ENCODE measurements at regions not wholly inside any gene's neighbourhood (a gene's known extent, or its start where the extent isn't known, plus 50 kb on each side); places are given as distances from the start of the nearest gene placed in this dataset.
"Not testable (repeated sequence)": the region's sequence is repeated elsewhere in the genome, so short reads cannot be mapped to it uniquely, and the experiment has no call there.

- TF ChIP-seq CTCF, POLR2A (IDR thresholded peaks at IDR 0.05): not testable (repeated sequence)
Measured at GRCh38 chr4:69017986-69018385, 66.4 kb upstream of the UGT2A3 start.

All from body of pancreas (tissue), 4 donors.